Fibroblast of the aortic adventitia (primary cell): ENCODE measurements at regions not wholly inside any gene's neighbourhood (a gene's known extent, or its start where the extent isn't known, plus 50 kb on each side); places are given as distances from the start of the nearest gene placed in this dataset.

Experiments
- DNase-seq: peaks from one replicate; pipeline ENCODE4 v3.0.0-alpha.2; 2010; ENCODE audit warnings: low read depth
- H3K4me3 ChIP-seq: 2 replicates; pipeline ENCODE4 v1.5.1; 2011; ENCODE audit warnings: low read depth, mild to moderate bottlenecking, control low read depth, low read length, moderate library complexity
- TF ChIP-seq, protein P1 (sequence below): IDR thresholded peaks from 2 replicates; pipeline ENCODE4 v1.5.1; 2011; ENCODE audit warnings: mild to moderate bottlenecking, low read length, control low read depth, inconsistent platforms; ENCODE audit not compliant: insufficient read depth

DNA sequence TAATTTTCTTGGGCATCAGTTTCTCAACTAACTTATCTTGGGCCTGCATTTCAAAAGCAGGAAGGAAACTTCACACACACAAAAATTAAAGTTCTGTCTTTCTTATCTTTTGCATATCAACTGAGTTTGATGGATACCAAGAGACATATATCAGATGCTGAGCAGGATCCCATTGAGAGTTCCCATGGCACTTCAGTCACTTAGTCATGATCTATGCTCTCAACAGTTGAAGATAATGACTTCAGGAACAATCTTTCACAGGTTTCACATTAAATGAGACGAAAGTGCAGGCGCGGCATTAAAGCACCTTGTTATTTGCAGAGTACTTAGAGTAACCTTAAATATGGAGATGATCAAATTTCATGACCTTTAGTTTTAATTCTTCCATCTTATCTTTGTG lies 2139.8 kb upstream of the CELF4 start:
- TF ChIP-seq, protein P1, sequence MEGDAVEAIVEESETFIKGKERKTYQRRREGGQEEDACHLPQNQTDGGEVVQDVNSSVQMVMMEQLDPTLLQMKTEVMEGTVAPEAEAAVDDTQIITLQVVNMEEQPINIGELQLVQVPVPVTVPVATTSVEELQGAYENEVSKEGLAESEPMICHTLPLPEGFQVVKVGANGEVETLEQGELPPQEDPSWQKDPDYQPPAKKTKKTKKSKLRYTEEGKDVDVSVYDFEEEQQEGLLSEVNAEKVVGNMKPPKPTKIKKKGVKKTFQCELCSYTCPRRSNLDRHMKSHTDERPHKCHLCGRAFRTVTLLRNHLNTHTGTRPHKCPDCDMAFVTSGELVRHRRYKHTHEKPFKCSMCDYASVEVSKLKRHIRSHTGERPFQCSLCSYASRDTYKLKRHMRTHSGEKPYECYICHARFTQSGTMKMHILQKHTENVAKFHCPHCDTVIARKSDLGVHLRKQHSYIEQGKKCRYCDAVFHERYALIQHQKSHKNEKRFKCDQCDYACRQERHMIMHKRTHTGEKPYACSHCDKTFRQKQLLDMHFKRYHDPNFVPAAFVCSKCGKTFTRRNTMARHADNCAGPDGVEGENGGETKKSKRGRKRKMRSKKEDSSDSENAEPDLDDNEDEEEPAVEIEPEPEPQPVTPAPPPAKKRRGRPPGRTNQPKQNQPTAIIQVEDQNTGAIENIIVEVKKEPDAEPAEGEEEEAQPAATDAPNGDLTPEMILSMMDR, result no peak
- no peak overlapping the region for H3K4me3 ChIP-seq
- no peak for DNase-seq

DNA sequence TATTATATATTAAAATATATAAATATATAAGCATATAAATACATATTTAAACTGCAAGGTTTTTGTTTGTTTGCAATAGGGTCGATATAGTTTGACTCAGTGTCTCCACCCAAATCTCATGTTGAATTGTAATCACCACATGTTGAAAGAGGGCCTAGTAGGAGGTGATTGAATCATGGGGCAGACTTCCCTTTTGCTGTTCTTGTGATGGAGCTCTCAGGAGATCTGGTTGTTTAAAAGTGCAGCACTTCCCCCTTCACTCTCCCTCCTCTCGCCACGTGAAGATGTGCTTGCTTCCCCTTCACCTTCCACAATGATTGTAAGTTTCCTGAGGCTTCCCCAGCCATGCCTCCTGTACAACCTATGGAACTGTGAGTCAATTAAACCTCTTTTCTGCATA lies 2137.3 kb upstream of the CELF4 start:
- TF ChIP-seq, protein P1, result no peak
- DNase-seq, result no peak
- no peak overlapping the region for H3K4me3 ChIP-seq

DNA sequence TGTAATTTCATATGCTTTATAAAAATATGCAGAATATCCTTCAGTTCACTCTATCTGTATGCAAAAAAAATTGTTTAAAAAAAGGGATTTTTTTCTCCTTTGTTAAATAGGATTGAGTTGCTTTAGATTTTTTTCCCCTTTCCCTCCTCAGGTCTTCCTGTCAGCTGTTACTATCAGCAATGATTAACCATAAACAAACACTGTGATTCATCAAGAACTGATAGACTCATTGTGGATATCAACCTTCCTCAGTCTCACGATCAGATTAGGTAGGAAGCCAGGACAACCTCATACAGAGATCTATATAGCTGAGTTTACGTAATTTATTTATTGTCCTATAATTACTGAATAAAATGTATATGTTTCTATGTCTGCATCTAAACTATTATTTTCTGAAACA lies 2136.2 kb upstream of the CELF4 start:
- no peak overlapping the region for H3K4me3 ChIP-seq
- no peak for DNase-seq
- TF ChIP-seq, protein P1, result no peak

DNA sequence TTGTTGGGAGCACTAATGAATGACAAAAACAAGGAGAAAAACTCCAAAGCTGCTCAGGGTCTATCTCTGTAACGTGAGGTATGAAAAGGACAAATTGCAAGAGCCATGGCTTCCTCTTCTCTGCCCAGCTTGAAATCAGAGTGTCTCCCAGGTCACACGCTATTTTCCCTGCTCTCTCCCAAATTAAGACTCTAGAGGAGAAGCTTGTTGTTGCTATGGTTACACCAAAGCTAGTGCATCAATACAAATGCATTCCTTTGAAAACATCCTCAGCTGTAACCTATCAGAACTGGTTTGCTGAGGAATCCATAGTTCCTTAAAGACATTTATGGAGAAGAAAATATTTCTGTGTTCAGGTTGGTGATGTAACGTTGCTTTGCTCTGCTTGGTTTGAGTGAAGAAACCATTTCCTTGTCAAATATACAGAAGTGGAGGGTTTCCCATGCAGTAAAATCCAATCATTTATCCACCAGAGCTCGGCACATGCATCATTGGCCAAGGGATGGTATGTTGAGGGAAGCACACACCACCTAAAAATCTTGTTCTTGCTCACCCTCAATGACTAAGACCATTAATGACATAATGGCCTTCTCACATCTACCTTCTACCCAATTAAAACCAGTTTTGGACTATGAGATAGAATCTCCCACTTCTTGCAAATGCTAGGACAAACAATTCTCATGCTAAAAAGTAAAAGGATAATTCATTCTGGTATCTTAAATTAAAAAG lies 2135.6 kb upstream of the CELF4 start:
- no peak overlapping the region for H3K4me3 ChIP-seq
- no peak for DNase-seq
- TF ChIP-seq, protein P1, result no peak

DNA sequence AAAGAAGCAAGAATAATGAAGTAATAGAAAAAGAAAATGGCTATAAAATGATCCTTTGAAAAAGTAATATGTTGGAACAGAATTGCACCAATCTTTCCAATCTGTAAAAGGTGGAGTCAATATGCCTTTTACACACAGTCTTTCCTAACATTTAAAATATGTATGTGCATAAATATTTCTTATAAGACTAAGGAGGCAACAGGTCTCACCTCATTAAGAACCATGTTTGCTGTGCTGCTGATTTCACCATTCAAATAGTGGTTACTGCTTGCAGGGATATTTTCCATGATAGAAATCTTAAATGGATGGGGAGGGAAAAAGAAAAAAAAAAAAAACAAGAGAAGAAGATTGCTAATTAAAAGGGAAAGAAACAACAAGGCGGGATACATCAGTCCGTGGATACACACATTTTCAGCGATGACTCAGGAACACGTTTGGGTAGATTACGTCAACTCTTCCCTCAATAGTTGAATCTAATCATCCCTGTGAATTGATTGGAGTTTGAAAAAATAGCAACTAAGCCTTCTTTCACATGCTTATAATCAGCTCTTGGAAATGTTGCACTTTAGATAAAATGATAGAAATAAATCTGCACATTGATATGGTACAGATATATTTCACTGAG lies 2133.9 kb upstream of the CELF4 start:
- DNase-seq, result no peak
- TF ChIP-seq, protein P1, result no peak
- H3K4me3 ChIP-seq, result no peak overlapping the region

DNA sequence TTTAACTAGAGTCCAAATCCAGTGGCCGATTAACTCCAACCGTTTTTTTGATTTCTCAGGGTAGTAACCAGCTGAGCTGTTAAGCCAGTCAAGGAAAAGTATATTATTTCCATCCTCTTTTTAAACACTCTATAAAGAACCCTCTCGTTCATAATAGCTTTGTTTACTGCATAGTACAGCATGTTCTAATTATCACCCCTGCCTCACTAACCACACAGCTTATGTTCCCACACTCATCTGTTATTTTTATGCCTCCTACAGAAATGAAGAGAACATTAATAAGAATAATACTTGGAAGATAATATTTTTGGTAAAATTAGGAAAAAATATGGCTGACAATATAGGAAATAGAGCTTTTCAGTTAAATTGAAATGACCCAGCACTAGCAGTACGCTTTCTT lies 2132.8 kb upstream of the CELF4 start:
- DNase-seq, result no peak
- H3K4me3 ChIP-seq, result no peak overlapping the region
- TF ChIP-seq, protein P1, result no peak
